ENCODE measurements at regions not wholly inside any gene's neighbourhood (a gene's known extent, or its start where the extent isn't known, plus 50 kb on each side); places are given as distances from the start of the nearest gene placed in this dataset.

DNA sequence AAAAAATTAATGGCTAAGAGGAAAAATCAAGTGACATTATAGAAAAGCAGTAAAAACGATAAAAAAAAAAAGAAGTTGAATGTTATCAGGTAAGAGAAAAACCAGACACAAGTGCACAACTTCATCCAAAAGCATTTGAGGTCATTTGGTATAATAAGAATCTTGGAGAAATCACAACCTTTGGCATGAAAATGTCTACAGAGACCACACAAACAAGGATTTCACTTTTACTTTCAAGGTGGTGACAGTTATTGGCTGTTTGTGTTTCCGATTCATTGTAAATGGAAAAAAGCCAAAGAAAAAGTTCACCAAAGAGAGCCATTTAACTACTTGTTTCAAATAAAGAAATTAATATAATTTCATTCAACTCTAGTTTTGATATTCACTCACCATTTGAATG is 1193.5 kb downstream of the PCDH9 start:
- TF ChIP-seq YY1 (IDR thresholded peaks at IDR 0.05; ENCODE audit: insufficient read depth, insufficient read length), result no peak
- no peak for TF ChIP-seq SUZ12 (IDR thresholded peaks at IDR 0.05; ENCODE audit: extremely low read depth, insufficient read depth, insufficient read length)
